ENCODE measurements at regions not wholly inside any gene's neighbourhood (a gene's known extent, or its start where the extent isn't known, plus 50 kb on each side); places are given as distances from the start of the nearest gene placed in this dataset.
A peak's percentile ranks its signal among the peaks of the same experiment; 100 is the strongest.

- no peak for TF ChIP-seq CEBPZ (IDR thresholded peaks at IDR 0.05; ENCODE audit: low read depth, low read length)
- no peak for TF ChIP-seq ZNF622 (IDR thresholded peaks at IDR 0.05)
- TF ChIP-seq ZNF207 (IDR thresholded peaks at IDR 0.05; ENCODE audit: borderline replicate concordance): no peak
- no peak for TF ChIP-seq EGR1 (IDR thresholded peaks at IDR 0.05; ENCODE audit: borderline replicate concordance in 1 of 2, low read depth in 2 of 2, low read length in 2 of 2)
- TF ChIP-seq TCF12 (IDR thresholded peaks at IDR 0.05; ENCODE audit: low read depth, low read length): no peak
- TF ChIP-seq TCF3 (IDR thresholded peaks at IDR 0.05; ENCODE audit: borderline replicate concordance, insufficient read depth, low read depth, low read length): no peak
Observed at GRCh38 chr3:61414456-61414855, 146.9 kb upstream of the PTPRG start (continued).

GRCh38 chr3:61415201-61415600 lies 146.2 kb upstream of the PTPRG start:
- H3K4me3 ChIP-seq: no peak overlapping the region
- no peak overlapping the region for H3K27ac ChIP-seq (ENCODE audit: control insufficient read depth, insufficient read depth)
- H2AFZ ChIP-seq (ENCODE audit: control insufficient read depth, low read depth, low read length): peak overlapping the region; percentile 21; the same call in 1 of the 2 replicates
- intact Hi-C loops (cut with micrococcal nuclease; ENCODE audit: unreplicated experiment): no loop called here
- no peaks in the 10 kb centered on the region; the same call in 1 of the 3 replicates for H3K9me3 ChIP-seq (replicated peaks; ENCODE audit: control insufficient read depth, insufficient read depth, low read length)
- ATAC-seq (peak; percentile 17), FAIRE-seq (no peak), DNase-seq (ENCODE audit: low read depth, low spot score) (no peak)
- RAD21 ChIA-PET (ENCODE audit: unreplicated experiment): interaction anchor here (1.1 kb wide), 1 partner anchor 107 kb away, joined by 4 read pairs; no protein-coding TSS in a partner anchor
- no peaks in the 10 kb centered on the region for H3K36me3 ChIP-seq (ENCODE audit: control insufficient read depth in 2 of 2, insufficient read depth in 2 of 2, low read length in 1 of 2)
- peaks cover 8% of the 10 kb centered on the region; the same call in 1 of the 2 replicates for H3K4me1 ChIP-seq (ENCODE audit: control insufficient read depth, insufficient read depth, low read length)
- POLR2A ChIA-PET: no interaction called here
- in situ Hi-C loops (cut with MboI): no loop called here
- 23% methylated on average over 2 of the region's 2 CpGs for WGBS (ENCODE audit: insufficient coverage, insufficient replicate concordance, low lambda C conversion rate, missing lambda C conversion rate)
- CTCF ChIA-PET: interaction anchor here (0.6 to 2.9 kb wide), 3 partner anchors 13 to 1084 kb away, joined by 3 to 15 read pairs (median 3); no protein-coding TSS in a partner anchor
- H3K4me2 ChIP-seq (ENCODE audit: control insufficient read depth, insufficient read depth): no peak overlapping the region
- H3K27me3 ChIP-seq (replicated peaks in 1 of 2; ENCODE audit: control insufficient read depth in 2 of 2, insufficient read depth in 2 of 2, low read length in 1 of 2): no peaks in the 10 kb centered on the region
- no TSS peak for BruUV-seq (replicated peaks)
- SMC1A ChIA-PET (ENCODE audit: uncharacterized antibody, unreplicated experiment): no interaction called here
- no peaks in the 10 kb centered on the region for H3K79me2 ChIP-seq (ENCODE audit: control insufficient read depth, insufficient read depth, low read length)
- H4K20me1 ChIP-seq (ENCODE audit: control insufficient read depth, insufficient read depth): no peaks in the 10 kb centered on the region
- no peak overlapping the region for H3K9ac ChIP-seq (ENCODE audit: control insufficient read depth, insufficient read depth, low read length)
- TF ChIP-seq ZNF687 (IDR thresholded peaks at IDR 0.05) (no peak), JUNB (IDR thresholded peaks at IDR 0.05) (no peak), RAD21 (IDR thresholded peaks at IDR 0.05; ENCODE audit: insufficient read depth, low read depth, low read length) (no peak), LARP7 (IDR thresholded peaks at IDR 0.05) (no peak), YBX1 (IDR thresholded peaks at IDR 0.05) (no peak), ZNF592 (IDR thresholded peaks at IDR 0.05) (no peak)
